ENCODE measurements at regions not wholly inside any gene's neighbourhood (a gene's known extent, or its start where the extent isn't known, plus 50 kb on each side); places are given as distances from the start of the nearest gene placed in this dataset.

- no peak overlapping the region for H3K4me3 ChIP-seq (ENCODE audit: low read length)
- no peak for DNase-seq
- H3K27me3 ChIP-seq (ENCODE audit: insufficient read depth, low read length, poor library complexity, severe bottlenecking): no peaks in the 10 kb centered on the region
- H3K9me3 ChIP-seq (ENCODE audit: low read length): no peaks in the 10 kb centered on the region
- H3K4me1 ChIP-seq (ENCODE audit: insufficient read depth, low read length): no peaks in the 10 kb centered on the region
- no peaks in the 10 kb centered on the region for H3K36me3 ChIP-seq (ENCODE audit: insufficient read depth, low read length)
- H3K4me3 Mint-ChIP-seq: no peak overlapping the region
- ChIA-PET POLR2A (no interaction called here), CTCF (no interaction called here)
- no peaks in the 10 kb centered on the region for H3K36me3 Mint-ChIP-seq
- H3K27ac Mint-ChIP-seq: no peak overlapping the region
- peaks cover 0 to 3% (median 0%) of the 10 kb centered on the region in 5 donors for H3K9me3 Mint-ChIP-seq
- H3K4me1 Mint-ChIP-seq: no peaks in the 10 kb centered on the region
- H3K27me3 Mint-ChIP-seq: peaks cover 0 to 4% of the 10 kb centered on the region in 2 donors
- H3K27ac ChIP-seq (ENCODE audit: low read depth, low read length): no peak overlapping the region
Measured at GRCh38 chr15:47203993-47204392, 513.3 kb upstream of the SEMA6D start.

- Histone ChIP-seq H3K9me3 (ENCODE audit: low read length) (no peaks in the 10 kb centered on the region), H3K4me3 (ENCODE audit: low read length) (no peak overlapping the region), H3K36me3 (ENCODE audit: insufficient read depth, low read length) (no peaks in the 10 kb centered on the region), H3K27ac (ENCODE audit: low read depth, low read length) (no peak overlapping the region), H3K4me1 (ENCODE audit: insufficient read depth, low read length) (no peaks in the 10 kb centered on the region), H3K27me3 (ENCODE audit: insufficient read depth, low read length, poor library complexity, severe bottlenecking) (no peaks in the 10 kb centered on the region)
- H3K27ac Mint-ChIP-seq: no peak overlapping the region
- peaks cover 0 to 4% of the 10 kb centered on the region in 2 donors for H3K27me3 Mint-ChIP-seq
- H3K4me1 Mint-ChIP-seq: no peaks in the 10 kb centered on the region
- H3K36me3 Mint-ChIP-seq: no peaks in the 10 kb centered on the region
- CTCF ChIA-PET: no interaction called here
- H3K9me3 Mint-ChIP-seq: peaks cover 0 to 3% (median 2%) of the 10 kb centered on the region in 5 donors
- POLR2A ChIA-PET: no interaction called here
- no peak overlapping the region for H3K4me3 Mint-ChIP-seq
- DNase-seq: no peak
Measured at GRCh38 chr15:47206358-47206978, 510.8 kb upstream of the SEMA6D start.

GRCh38 chr15:47209591-47209990, 507.7 kb upstream of the SEMA6D start:
- CTCF ChIA-PET: no interaction called here

GRCh38 chr15:47212222-47213010, 504.9 kb upstream of the SEMA6D start:
- no peaks in the 10 kb centered on the region for H3K4me1 ChIP-seq (ENCODE audit: insufficient read depth, low read length)
- Mint-ChIP-seq H3K36me3 (no peaks in the 10 kb centered on the region), H3K27me3 (no peaks in the 10 kb centered on the region), H3K4me1 (no peaks in the 10 kb centered on the region), H3K4me3 (no peak overlapping the region), H3K9me3 (peaks cover 0 to 9% (median 0%) of the 10 kb centered on the region in 5 donors), H3K27ac (no peak overlapping the region)
- ChIA-PET POLR2A (no interaction called here), CTCF (no interaction called here)
- H3K27me3 ChIP-seq (ENCODE audit: insufficient read depth, low read length, poor library complexity, severe bottlenecking): no peaks in the 10 kb centered on the region
- no peak for DNase-seq
- H3K9me3 ChIP-seq (ENCODE audit: low read length): no peaks in the 10 kb centered on the region
- H3K27ac ChIP-seq (ENCODE audit: low read depth, low read length): no peak overlapping the region
- no peak overlapping the region for H3K4me3 ChIP-seq (ENCODE audit: low read length)
- no peaks in the 10 kb centered on the region for H3K36me3 ChIP-seq (ENCODE audit: insufficient read depth, low read length)

More at GRCh38 chr15:47209591-47209990, 507.7 kb upstream of the SEMA6D start:
- Mint-ChIP-seq H3K4me3 (no peak overlapping the region), H3K27ac (no peak overlapping the region), H3K4me1 (no peaks in the 10 kb centered on the region), H3K9me3 (peaks cover 0 to 7% (median 2%) of the 10 kb centered on the region in 5 donors), H3K36me3 (no peaks in the 10 kb centered on the region), H3K27me3 (peaks cover 0 to 3% of the 10 kb centered on the region in 2 donors)
- no peaks in the 10 kb centered on the region for H3K4me1 ChIP-seq (ENCODE audit: insufficient read depth, low read length)
- no peak overlapping the region for H3K27ac ChIP-seq (ENCODE audit: low read depth, low read length)
- POLR2A ChIA-PET: no interaction called here
- H3K27me3 ChIP-seq (ENCODE audit: insufficient read depth, low read length, poor library complexity, severe bottlenecking): no peaks in the 10 kb centered on the region
- no peaks in the 10 kb centered on the region for H3K36me3 ChIP-seq (ENCODE audit: insufficient read depth, low read length)
- no peak overlapping the region for H3K4me3 ChIP-seq (ENCODE audit: low read length)
- no peaks in the 10 kb centered on the region for H3K9me3 ChIP-seq (ENCODE audit: low read length)
- DNase-seq: no peak

GRCh38 chr15:47213883-47214282, 503.4 kb upstream of the SEMA6D start:
- POLR2A ChIA-PET: no interaction called here
- Mint-ChIP-seq H3K9me3 (peaks cover 0 to 12% (median 0%) of the 10 kb centered on the region in 5 donors), H3K27ac (no peak overlapping the region), H3K4me1 (no peaks in the 10 kb centered on the region), H3K27me3 (no peaks in the 10 kb centered on the region), H3K36me3 (no peaks in the 10 kb centered on the region), H3K4me3 (no peak overlapping the region)
- H3K9me3 ChIP-seq (ENCODE audit: low read length): no peaks in the 10 kb centered on the region
- H3K4me3 ChIP-seq (ENCODE audit: low read length): no peak overlapping the region
- H3K36me3 ChIP-seq (ENCODE audit: insufficient read depth, low read length): no peaks in the 10 kb centered on the region
- H3K4me1 ChIP-seq (ENCODE audit: insufficient read depth, low read length): no peaks in the 10 kb centered on the region
- no peak for DNase-seq
- no peaks in the 10 kb centered on the region for H3K27me3 ChIP-seq (ENCODE audit: insufficient read depth, low read length, poor library complexity, severe bottlenecking)
- no peak overlapping the region for H3K27ac ChIP-seq (ENCODE audit: low read depth, low read length)
- CTCF ChIA-PET: no interaction called here

- H3K27me3 Mint-ChIP-seq: peaks cover 0 to under 1% of the 10 kb centered on the region in 2 donors
- CTCF ChIA-PET: no interaction called here
- H3K4me3 ChIP-seq (ENCODE audit: low read length): no peak overlapping the region
- POLR2A ChIA-PET: no interaction called here
- H3K27me3 ChIP-seq (ENCODE audit: insufficient read depth, low read length, poor library complexity, severe bottlenecking): no peaks in the 10 kb centered on the region
- H3K9me3 Mint-ChIP-seq: peaks cover 0 to 12% (median 0%) of the 10 kb centered on the region in 5 donors
- H3K9me3 ChIP-seq (ENCODE audit: low read length): no peaks in the 10 kb centered on the region
- H3K4me1 ChIP-seq (ENCODE audit: insufficient read depth, low read length): no peaks in the 10 kb centered on the region
- no peak overlapping the region for H3K4me3 Mint-ChIP-seq
- H3K27ac Mint-ChIP-seq: no peak overlapping the region
- no peak for DNase-seq
- no peaks in the 10 kb centered on the region for H3K36me3 Mint-ChIP-seq
- H3K4me1 Mint-ChIP-seq: no peaks in the 10 kb centered on the region
- H3K36me3 ChIP-seq (ENCODE audit: insufficient read depth, low read length): no peaks in the 10 kb centered on the region
- H3K27ac ChIP-seq (ENCODE audit: low read depth, low read length): no peak overlapping the region
Measured at GRCh38 chr15:47218295-47218694, 499.0 kb upstream of the SEMA6D start.

- Mint-ChIP-seq H3K4me1 (no peaks in the 10 kb centered on the region), H3K27ac (no peak overlapping the region), H3K9me3 (peaks cover 0 to 7% (median 2%) of the 10 kb centered on the region in 5 donors), H3K27me3 (peaks cover 0 to 2% of the 10 kb centered on the region in 2 donors), H3K36me3 (no peaks in the 10 kb centered on the region), H3K4me3 (no peak overlapping the region)
- Histone ChIP-seq H3K27ac (ENCODE audit: low read depth, low read length) (no peak overlapping the region), H3K27me3 (ENCODE audit: insufficient read depth, low read length, poor library complexity, severe bottlenecking) (no peaks in the 10 kb centered on the region), H3K36me3 (ENCODE audit: insufficient read depth, low read length) (no peaks in the 10 kb centered on the region), H3K4me1 (ENCODE audit: insufficient read depth, low read length) (no peaks in the 10 kb centered on the region), H3K4me3 (ENCODE audit: low read length) (no peak overlapping the region), H3K9me3 (ENCODE audit: low read length) (no peaks in the 10 kb centered on the region)
- ChIA-PET CTCF (no interaction called here), POLR2A (no interaction called here)
- no peak for DNase-seq
Measured at GRCh38 chr15:47244361-47244760, 472.9 kb upstream of the SEMA6D start.

GRCh38 chr15:47246317-47246716, 471.0 kb upstream of the SEMA6D start:
- Histone ChIP-seq H3K27ac (ENCODE audit: low read depth, low read length) (no peak overlapping the region), H3K4me1 (ENCODE audit: insufficient read depth, low read length) (no peaks in the 10 kb centered on the region), H3K4me3 (ENCODE audit: low read length) (no peak overlapping the region), H3K9me3 (ENCODE audit: low read length) (no peaks in the 10 kb centered on the region), H3K36me3 (ENCODE audit: insufficient read depth, low read length) (no peaks in the 10 kb centered on the region), H3K27me3 (ENCODE audit: insufficient read depth, low read length, poor library complexity, severe bottlenecking) (no peaks in the 10 kb centered on the region)
- POLR2A ChIA-PET: no interaction called here
- H3K27me3 Mint-ChIP-seq: peaks cover 0 to 2% of the 10 kb centered on the region in 2 donors
- H3K27ac Mint-ChIP-seq: no peak overlapping the region
- no peak overlapping the region for H3K4me3 Mint-ChIP-seq
- no peak for DNase-seq
- no peaks in the 10 kb centered on the region for H3K4me1 Mint-ChIP-seq
- peaks cover 0 to 5% (median 3%) of the 10 kb centered on the region in 5 donors for H3K9me3 Mint-ChIP-seq
- CTCF ChIA-PET: no interaction called here
- H3K36me3 Mint-ChIP-seq: no peaks in the 10 kb centered on the region

Data from CD8-positive, alpha-beta memory T cell (primary cell).